ENCODE measurements at regions not wholly inside any gene's neighbourhood (a gene's known extent, or its start where the extent isn't known, plus 50 kb on each side); places are given as distances from the start of the nearest gene placed in this dataset.

DNA sequence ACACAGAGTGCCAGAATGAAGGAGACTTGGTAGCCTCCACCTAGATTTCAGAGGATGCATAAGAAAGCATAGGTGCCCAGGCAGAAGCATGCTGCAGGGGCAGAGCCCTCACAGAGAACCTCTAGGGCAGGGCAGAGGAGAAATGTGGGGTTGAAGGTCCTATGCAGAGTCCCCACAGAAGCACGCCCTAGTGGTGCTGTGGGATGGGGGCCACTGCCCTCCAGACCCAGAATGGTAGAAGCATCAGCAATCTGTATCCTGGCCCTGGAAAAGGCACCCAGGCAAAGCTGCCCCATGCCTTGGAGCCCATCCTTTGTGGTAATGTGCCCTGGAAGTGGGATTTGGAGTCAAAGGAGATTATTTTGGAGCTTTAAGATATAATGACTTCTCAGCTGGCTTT is 992.9 kb upstream of the PABPC4L start:
- TF ChIP-seq POLR2AphosphoS5 (IDR thresholded peaks at IDR 0.05) (no peak), POLR2A (IDR thresholded peaks at IDR 0.05) (no peak)
- TF ChIP-seq, protein P1, sequence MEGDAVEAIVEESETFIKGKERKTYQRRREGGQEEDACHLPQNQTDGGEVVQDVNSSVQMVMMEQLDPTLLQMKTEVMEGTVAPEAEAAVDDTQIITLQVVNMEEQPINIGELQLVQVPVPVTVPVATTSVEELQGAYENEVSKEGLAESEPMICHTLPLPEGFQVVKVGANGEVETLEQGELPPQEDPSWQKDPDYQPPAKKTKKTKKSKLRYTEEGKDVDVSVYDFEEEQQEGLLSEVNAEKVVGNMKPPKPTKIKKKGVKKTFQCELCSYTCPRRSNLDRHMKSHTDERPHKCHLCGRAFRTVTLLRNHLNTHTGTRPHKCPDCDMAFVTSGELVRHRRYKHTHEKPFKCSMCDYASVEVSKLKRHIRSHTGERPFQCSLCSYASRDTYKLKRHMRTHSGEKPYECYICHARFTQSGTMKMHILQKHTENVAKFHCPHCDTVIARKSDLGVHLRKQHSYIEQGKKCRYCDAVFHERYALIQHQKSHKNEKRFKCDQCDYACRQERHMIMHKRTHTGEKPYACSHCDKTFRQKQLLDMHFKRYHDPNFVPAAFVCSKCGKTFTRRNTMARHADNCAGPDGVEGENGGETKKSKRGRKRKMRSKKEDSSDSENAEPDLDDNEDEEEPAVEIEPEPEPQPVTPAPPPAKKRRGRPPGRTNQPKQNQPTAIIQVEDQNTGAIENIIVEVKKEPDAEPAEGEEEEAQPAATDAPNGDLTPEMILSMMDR (IDR thresholded peaks at IDR 0.05): no peak
- no peaks in the 10 kb centered on the region for H3K4me1 ChIP-seq
- no peak for DNase-seq

DNA sequence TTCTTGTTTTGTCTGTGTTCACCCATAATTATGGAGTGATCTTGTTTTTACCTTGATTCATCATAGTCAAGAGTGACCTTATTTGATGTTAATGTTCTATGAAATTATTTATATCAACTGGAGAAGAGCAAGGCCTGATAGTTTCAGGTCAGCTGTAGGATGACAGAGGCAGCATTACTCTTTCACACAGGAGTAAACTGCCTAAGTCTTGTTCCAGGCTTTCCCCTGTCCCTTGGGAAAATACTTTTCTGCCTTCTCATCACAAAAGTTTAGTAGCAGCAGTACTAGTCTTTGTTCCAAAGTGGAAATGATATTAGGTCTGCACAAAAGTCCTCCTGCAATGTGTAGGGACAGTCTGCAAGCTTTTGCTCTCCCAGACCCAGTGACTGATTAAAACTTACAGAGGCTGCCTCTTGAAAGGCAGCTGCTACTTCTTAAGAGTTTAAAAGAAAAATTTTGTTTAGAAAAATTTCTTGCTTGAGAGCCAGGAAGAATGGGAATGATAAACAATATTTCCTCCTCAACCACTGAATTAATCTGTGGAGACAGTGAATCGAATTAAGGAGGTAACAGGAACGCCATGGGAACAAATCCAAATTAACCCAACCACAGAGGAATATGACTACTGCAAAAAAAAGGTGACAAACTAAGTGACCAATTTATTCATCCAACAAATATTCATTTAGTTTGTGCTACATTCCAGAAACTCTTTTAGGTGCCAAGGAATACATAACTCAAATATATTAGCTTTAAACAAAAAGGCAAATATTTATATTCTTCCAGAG is 991.4 kb upstream of the PABPC4L start:
- TF ChIP-seq EP300 (IDR thresholded peaks at IDR 0.05) (no peak), POLR2A (IDR thresholded peaks at IDR 0.05) (no peak), POLR2AphosphoS5 (IDR thresholded peaks at IDR 0.05) (no peak)
- TF ChIP-seq, protein P1 (IDR thresholded peaks at IDR 0.05): no peak
- Histone ChIP-seq H3K4me3 (no peak overlapping the region), H3K4me1 (no peaks in the 10 kb centered on the region), H3K27me3 (no peaks in the 10 kb centered on the region), H3K9me3 (no peaks in the 10 kb centered on the region), H3K27ac (no peak overlapping the region), H3K36me3 (no peaks in the 10 kb centered on the region)
- ATAC-seq (ENCODE audit: low FRiP score in 2 of 2) (no peak), DNase-seq (no peak)
- WGBS, 2 donors: 31 to 33% methylated on average over 2 of the region's 2 CpGs

More for the DNA sequence above, 992.9 kb upstream of the PABPC4L start:
- no peak overlapping the region for H3K27ac ChIP-seq
- no peaks in the 10 kb centered on the region for H3K9me3 ChIP-seq
- no peak overlapping the region for H3K4me3 ChIP-seq
- ATAC-seq (ENCODE audit: low FRiP score in 2 of 2): peak in 1 of 2 donors; percentile 65
- WGBS, 2 donors: 72 to 100% methylated on average over 1 of the region's 1 CpG
- H3K27me3 ChIP-seq: no peaks in the 10 kb centered on the region
- H3K36me3 ChIP-seq: no peaks in the 10 kb centered on the region

DNA sequence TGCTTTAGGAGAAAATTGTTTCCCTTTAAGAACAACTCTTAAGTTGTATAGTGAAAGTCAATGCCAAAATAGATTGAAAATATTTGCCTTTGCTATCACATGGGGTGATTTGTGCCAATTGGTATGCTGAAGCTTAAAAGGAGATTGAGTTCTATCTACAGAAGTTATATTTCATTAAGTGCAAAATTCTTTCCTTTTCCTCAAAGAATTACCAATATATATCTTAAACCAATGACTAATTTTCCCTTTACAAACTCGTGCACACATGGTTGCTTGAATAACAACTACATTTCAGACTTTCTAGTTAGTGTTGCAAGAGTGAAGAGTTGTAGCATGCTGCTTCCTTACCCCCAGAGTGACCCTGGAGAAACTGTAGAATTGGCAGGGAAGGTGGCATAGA is 990.0 kb upstream of the PABPC4L start:
- DNase-seq: no peak
- WGBS, 2 donors: 39 to 41% methylated on average over 1 of the region's 1 CpG
- H3K4me1 ChIP-seq: no peaks in the 10 kb centered on the region
- no peaks in the 10 kb centered on the region for H3K36me3 ChIP-seq
- no peak for TF ChIP-seq POLR2A (IDR thresholded peaks at IDR 0.05)
- no peak for TF ChIP-seq EP300 (IDR thresholded peaks at IDR 0.05)
- TF ChIP-seq, protein P1 (IDR thresholded peaks at IDR 0.05): no peak
- TF ChIP-seq POLR2AphosphoS5 (IDR thresholded peaks at IDR 0.05): no peak
- no peaks in the 10 kb centered on the region for H3K9me3 ChIP-seq
- no peaks in the 10 kb centered on the region for H3K27me3 ChIP-seq
- no peak overlapping the region for H3K4me3 ChIP-seq
- no peak overlapping the region for H3K27ac ChIP-seq
- ATAC-seq (ENCODE audit: low FRiP score in 2 of 2): no peak

DNA sequence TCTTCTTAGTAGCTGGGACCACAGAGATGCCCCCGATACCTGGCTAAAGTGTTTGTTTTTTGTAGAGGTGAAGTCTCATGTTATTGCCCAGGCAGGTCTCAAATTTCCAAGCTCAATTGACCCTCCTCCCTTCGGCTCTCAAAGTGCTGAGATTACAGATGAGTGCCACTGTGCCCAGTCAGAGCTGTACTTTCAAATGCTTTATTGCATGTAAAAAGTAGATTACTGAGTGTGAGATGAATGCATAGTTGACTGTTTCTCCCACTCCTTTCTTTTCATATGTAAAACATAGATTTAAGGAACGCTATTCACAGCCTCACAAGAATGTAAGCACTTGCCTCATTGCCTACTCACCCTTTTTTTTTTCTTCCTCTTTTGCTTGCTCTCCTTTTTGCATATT is 984.4 kb upstream of the PABPC4L start:
- Histone ChIP-seq H3K27me3 (no peaks in the 10 kb centered on the region), H3K9me3 (no peaks in the 10 kb centered on the region), H3K4me3 (no peak overlapping the region), H3K27ac (no peak overlapping the region), H3K36me3 (no peaks in the 10 kb centered on the region), H3K4me1 (no peaks in the 10 kb centered on the region)
- 37 to 47% methylated on average over 3 of the region's 3 CpGs for WGBS, 2 donors
- no peak for ATAC-seq (ENCODE audit: low FRiP score in 2 of 2)
- no peak for DNase-seq
- no peak for TF ChIP-seq POLR2A (IDR thresholded peaks at IDR 0.05)
- TF ChIP-seq POLR2AphosphoS5 (IDR thresholded peaks at IDR 0.05): no peak
- TF ChIP-seq, protein P1 (IDR thresholded peaks at IDR 0.05): no peak
- no peak for TF ChIP-seq EP300 (IDR thresholded peaks at IDR 0.05)

DNA sequence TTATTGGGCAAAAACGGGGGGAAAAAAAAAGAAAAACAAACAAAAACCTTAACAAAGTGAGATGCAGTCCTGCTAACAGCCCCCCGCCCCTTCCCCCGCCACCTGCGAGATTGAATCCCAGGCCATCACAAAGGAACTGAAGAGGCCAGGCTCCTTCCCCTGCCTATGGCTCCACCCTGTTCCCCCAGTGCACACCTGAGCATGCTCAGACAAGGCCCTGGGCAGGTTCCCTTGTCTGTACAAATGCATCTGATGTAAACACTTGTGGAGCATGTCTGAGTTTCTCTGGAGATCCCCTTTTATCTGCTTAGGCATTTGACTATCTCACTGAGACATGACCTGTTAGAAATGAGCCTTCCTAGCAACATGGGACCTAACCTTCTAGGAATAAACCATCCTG is 983.7 kb upstream of the PABPC4L start:
- H3K4me3 ChIP-seq: no peak overlapping the region
- H3K27ac ChIP-seq: no peak overlapping the region
- H3K27me3 ChIP-seq: no peaks in the 10 kb centered on the region
- H3K4me1 ChIP-seq: no peaks in the 10 kb centered on the region
- 70 to 71% methylated on average over 4 of the region's 4 CpGs for WGBS, 2 donors
- ATAC-seq (ENCODE audit: low FRiP score in 2 of 2) (no peak), DNase-seq (no peak)
- no peaks in the 10 kb centered on the region for H3K36me3 ChIP-seq
- TF ChIP-seq POLR2AphosphoS5 (IDR thresholded peaks at IDR 0.05): no peak
- TF ChIP-seq POLR2A (IDR thresholded peaks at IDR 0.05): no peak
- TF ChIP-seq, protein P1 (IDR thresholded peaks at IDR 0.05): no peak
- no peak for TF ChIP-seq EP300 (IDR thresholded peaks at IDR 0.05)
- no peaks in the 10 kb centered on the region for H3K9me3 ChIP-seq

Measured in upper lobe of left lung (tissue), 6 donors.